Loucy (cell line): ENCODE measurements at regions not wholly inside any gene's neighbourhood (a gene's known extent, or its start where the extent isn't known, plus 50 kb on each side); places are given as distances from the start of the nearest gene placed in this dataset.

ENCODE experiments used
- H2AFZ ChIP-seq: fragments of 200-600 bp; sonication (generic); 2 replicates; pipeline ENCODE4 v1.6.0; 2016; ENCODE audit warnings: antibody characterized with exemption, mild to moderate bottlenecking, low read length, moderate library complexity
- H3F3A ChIP-seq: fragments of 200-600 bp; 2 replicates; pipeline ENCODE4 v1.6.0; 2016; ENCODE audit warnings: antibody characterized with exemption, low read depth, mild to moderate bottlenecking
- H3K27me3 ChIP-seq: fragments of 200-600 bp; sonication (generic); 2 replicates; pipeline ENCODE4 v1.6.1; 2014; ENCODE audit warnings: low read length, mild to moderate bottlenecking; ENCODE audit not compliant: insufficient read depth, poor library complexity, severe bottlenecking
- H3K36me3 ChIP-seq: fragments of 200-600 bp; sonication (generic); 2 replicates; pipeline ENCODE4 v1.6.1; 2016; ENCODE audit warnings: low read length; ENCODE audit not compliant: insufficient read depth
- H3K4me1 ChIP-seq: fragments of 200-600 bp; sonication (generic); 2 replicates; pipeline ENCODE4 v1.5.1; 2014; ENCODE audit warnings: low read length, mild to moderate bottlenecking; ENCODE audit not compliant: insufficient read depth, poor library complexity, severe bottlenecking
- H3K4me2 ChIP-seq: fragments of 200-600 bp; sonication (generic); 2 replicates; pipeline ENCODE4 v1.6.0; 2014; ENCODE audit warnings: antibody characterized with exemption, low read length, low read depth, mild to moderate bottlenecking; ENCODE audit not compliant: poor library complexity, severe bottlenecking
- H3K4me3 ChIP-seq: fragments of 200-600 bp; sonication (generic); 2 replicates; pipeline ENCODE4 v1.5.1; 2014; ENCODE audit warnings: low read length, mild to moderate bottlenecking, mixed read lengths; ENCODE audit not compliant: poor library complexity, severe bottlenecking
- H3K79me2 ChIP-seq: fragments of 200-600 bp; sonication (generic); 2 replicates; pipeline ENCODE4 v1.6.1; 2014; ENCODE audit warnings: low read length; ENCODE audit not compliant: insufficient read depth
- H3K9ac ChIP-seq: fragments of 200-600 bp; sonication (generic); 2 replicates; pipeline ENCODE4 v1.6.0; 2014; ENCODE audit warnings: mild to moderate bottlenecking, low read depth, low read length, moderate library complexity; ENCODE audit not compliant: poor library complexity, severe bottlenecking
- H3K9me2 ChIP-seq: fragments of 200-600 bp; sonication (generic); replicated peaks from 2 replicates; pipeline ENCODE4 v1.6.1; 2016; ENCODE audit warnings: low read depth, low read length, mixed read lengths
- H3K9me3 ChIP-seq: fragments of 200-600 bp; sonication (generic); 2 replicates; pipeline ENCODE4 v1.6.1; 2014; ENCODE audit warnings: mild to moderate bottlenecking, antibody characterized with exemption, low read length, low read depth; ENCODE audit not compliant: insufficient read depth
- H4K20me1 ChIP-seq: fragments of 200-600 bp; sonication (generic); 2 replicates; pipeline ENCODE4 v1.6.0; 2014; ENCODE audit warnings: antibody characterized with exemption, low read length, mild to moderate bottlenecking; ENCODE audit not compliant: insufficient read depth, poor library complexity, severe bottlenecking
- CTCF ChIP-seq: fragments of 200-600 bp; sonication (generic); conservative IDR thresholded peaks from 2 replicates; pipeline ENCODE4 v1.5.1; 2014; ENCODE audit warnings: mild to moderate bottlenecking, antibody characterized with exemption, low read length
- EZH2phosphoT487 ChIP-seq: fragments of 200-600 bp; IDR thresholded peaks from 2 replicates; pipeline ENCODE4 v1.6.1; 2018; ENCODE audit warnings: antibody characterized with exemption, mild to moderate bottlenecking, moderate library complexity, borderline replicate concordance

GRCh38 chr13:82088781-82089180, 1747.9 kb upstream of the SPRY2 start:
- Histone ChIP-seq H3K79me2 (no peaks in the 10 kb centered on the region), H3K4me2 (no peak overlapping the region), H3K9me3 (no peaks in the 10 kb centered on the region), H3K27me3 (no peaks in the 10 kb centered on the region), H3K9me2 (no peaks in the 10 kb centered on the region), H3K4me3 (no peak overlapping the region), H4K20me1 (no peaks in the 10 kb centered on the region), H3K36me3 (no peaks in the 10 kb centered on the region), H3K9ac (no peak overlapping the region), H3K4me1 (no peaks in the 10 kb centered on the region), H2AFZ (no peak overlapping the region), H3F3A (no peaks in the 10 kb centered on the region)
- TF ChIP-seq EZH2phosphoT487: no peak
- no peak for TF ChIP-seq CTCF

GRCh38 chr13:82076496-82076895, 1735.6 kb upstream of the SPRY2 start:
- no peaks in the 10 kb centered on the region for H3K4me1 ChIP-seq
- H3K4me3 ChIP-seq: no peak overlapping the region
- no peaks in the 10 kb centered on the region for H3K27me3 ChIP-seq
- H3F3A ChIP-seq: no peaks in the 10 kb centered on the region
- TF ChIP-seq EZH2phosphoT487: no peak
- TF ChIP-seq CTCF: no peak
- H3K79me2 ChIP-seq: no peaks in the 10 kb centered on the region
- H3K9ac ChIP-seq: no peak overlapping the region
- no peaks in the 10 kb centered on the region for H3K36me3 ChIP-seq
- H3K4me2 ChIP-seq: no peak overlapping the region
- no peaks in the 10 kb centered on the region for H4K20me1 ChIP-seq
- H3K9me2 ChIP-seq: no peaks in the 10 kb centered on the region
- no peaks in the 10 kb centered on the region for H3K9me3 ChIP-seq
- no peak overlapping the region for H2AFZ ChIP-seq

- no peaks in the 10 kb centered on the region for H3F3A ChIP-seq
- no peaks in the 10 kb centered on the region for H3K27me3 ChIP-seq
- H4K20me1 ChIP-seq: no peaks in the 10 kb centered on the region
- H3K9me3 ChIP-seq: no peaks in the 10 kb centered on the region
- H3K4me1 ChIP-seq: no peaks in the 10 kb centered on the region
- H3K9ac ChIP-seq: no peak overlapping the region
- TF ChIP-seq EZH2phosphoT487 (no peak), CTCF (no peak)
- no peak overlapping the region for H3K4me3 ChIP-seq
- H3K4me2 ChIP-seq: no peak overlapping the region
- H3K36me3 ChIP-seq: no peaks in the 10 kb centered on the region
- H2AFZ ChIP-seq: no peak overlapping the region
- no peaks in the 10 kb centered on the region for H3K9me2 ChIP-seq
- H3K79me2 ChIP-seq: no peaks in the 10 kb centered on the region
These were observed 1729.5 kb upstream of the SPRY2 start for GRCh38 chr13:82070416-82070815.
